ENCODE measurements at regions not wholly inside any gene's neighbourhood (a gene's known extent, or its start where the extent isn't known, plus 50 kb on each side); places are given as distances from the start of the nearest gene placed in this dataset.

DNA sequence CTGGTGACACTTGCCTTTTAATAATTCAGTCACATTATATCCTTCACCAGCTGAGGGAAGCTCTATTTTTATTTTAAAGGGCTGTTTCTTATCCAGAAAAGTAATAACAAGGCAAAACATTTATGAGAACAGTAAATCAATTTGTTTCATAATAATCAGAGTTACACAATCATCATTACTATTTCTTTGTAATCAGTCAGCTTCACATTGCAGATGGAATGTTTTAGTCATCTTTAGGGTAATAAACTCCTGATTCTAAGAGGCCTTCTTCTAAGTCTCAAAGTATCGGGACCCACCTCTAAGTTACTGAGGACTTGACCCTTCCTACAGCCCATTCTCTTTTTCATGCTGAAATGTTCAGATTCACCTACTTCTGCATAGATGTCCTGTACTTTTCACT lies 298.3 kb upstream of the TGFBR2 start:
- TF ChIP-seq, protein P1, sequence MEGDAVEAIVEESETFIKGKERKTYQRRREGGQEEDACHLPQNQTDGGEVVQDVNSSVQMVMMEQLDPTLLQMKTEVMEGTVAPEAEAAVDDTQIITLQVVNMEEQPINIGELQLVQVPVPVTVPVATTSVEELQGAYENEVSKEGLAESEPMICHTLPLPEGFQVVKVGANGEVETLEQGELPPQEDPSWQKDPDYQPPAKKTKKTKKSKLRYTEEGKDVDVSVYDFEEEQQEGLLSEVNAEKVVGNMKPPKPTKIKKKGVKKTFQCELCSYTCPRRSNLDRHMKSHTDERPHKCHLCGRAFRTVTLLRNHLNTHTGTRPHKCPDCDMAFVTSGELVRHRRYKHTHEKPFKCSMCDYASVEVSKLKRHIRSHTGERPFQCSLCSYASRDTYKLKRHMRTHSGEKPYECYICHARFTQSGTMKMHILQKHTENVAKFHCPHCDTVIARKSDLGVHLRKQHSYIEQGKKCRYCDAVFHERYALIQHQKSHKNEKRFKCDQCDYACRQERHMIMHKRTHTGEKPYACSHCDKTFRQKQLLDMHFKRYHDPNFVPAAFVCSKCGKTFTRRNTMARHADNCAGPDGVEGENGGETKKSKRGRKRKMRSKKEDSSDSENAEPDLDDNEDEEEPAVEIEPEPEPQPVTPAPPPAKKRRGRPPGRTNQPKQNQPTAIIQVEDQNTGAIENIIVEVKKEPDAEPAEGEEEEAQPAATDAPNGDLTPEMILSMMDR (IDR thresholded peaks at IDR 0.05) = no peak
- TF ChIP-seq, protein P2, sequence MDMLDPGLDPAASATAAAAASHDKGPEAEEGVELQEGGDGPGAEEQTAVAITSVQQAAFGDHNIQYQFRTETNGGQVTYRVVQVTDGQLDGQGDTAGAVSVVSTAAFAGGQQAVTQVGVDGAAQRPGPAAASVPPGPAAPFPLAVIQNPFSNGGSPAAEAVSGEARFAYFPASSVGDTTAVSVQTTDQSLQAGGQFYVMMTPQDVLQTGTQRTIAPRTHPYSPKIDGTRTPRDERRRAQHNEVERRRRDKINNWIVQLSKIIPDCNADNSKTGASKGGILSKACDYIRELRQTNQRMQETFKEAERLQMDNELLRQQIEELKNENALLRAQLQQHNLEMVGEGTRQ (CRISPR knock-in tag; IDR thresholded peaks at IDR 0.05) = no peak
- no peak for TF ChIP-seq ZNF396 (CRISPR knock-in tag; IDR thresholded peaks at IDR 0.05; ENCODE audit: borderline replicate concordance)
- TF ChIP-seq, protein P3, sequence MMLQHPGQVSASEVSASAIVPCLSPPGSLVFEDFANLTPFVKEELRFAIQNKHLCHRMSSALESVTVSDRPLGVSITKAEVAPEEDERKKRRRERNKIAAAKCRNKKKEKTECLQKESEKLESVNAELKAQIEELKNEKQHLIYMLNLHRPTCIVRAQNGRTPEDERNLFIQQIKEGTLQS (CRISPR knock-in tag; conservative IDR thresholded peaks at IDR 0.05) = no peak
- no peak for TF ChIP-seq ZNF263 (CRISPR knock-in tag; IDR thresholded peaks at IDR 0.05; ENCODE audit: low read depth)
- TF ChIP-seq, protein P4, sequence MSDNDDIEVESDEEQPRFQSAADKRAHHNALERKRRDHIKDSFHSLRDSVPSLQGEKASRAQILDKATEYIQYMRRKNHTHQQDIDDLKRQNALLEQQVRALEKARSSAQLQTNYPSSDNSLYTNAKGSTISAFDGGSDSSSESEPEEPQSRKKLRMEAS (CRISPR knock-in tag; IDR thresholded peaks at IDR 0.05) = no peak
- TF ChIP-seq NR3C1 (CRISPR knock-in tag; conservative IDR thresholded peaks at IDR 0.05; ENCODE audit: low read depth) = no peak
- TF ChIP-seq ATF1 (CRISPR knock-in tag; IDR thresholded peaks at IDR 0.05) = no peak
- no peak for TF ChIP-seq ETV6 (CRISPR knock-in tag; IDR thresholded peaks at IDR 0.05)
- no peak for TF ChIP-seq ELF4 (CRISPR knock-in tag; IDR thresholded peaks at IDR 0.05; ENCODE audit: low read depth)
- TF ChIP-seq RELA (CRISPR knock-in tag; IDR thresholded peaks at IDR 0.05; ENCODE audit: borderline replicate concordance) = no peak
- TF ChIP-seq, protein P5, sequence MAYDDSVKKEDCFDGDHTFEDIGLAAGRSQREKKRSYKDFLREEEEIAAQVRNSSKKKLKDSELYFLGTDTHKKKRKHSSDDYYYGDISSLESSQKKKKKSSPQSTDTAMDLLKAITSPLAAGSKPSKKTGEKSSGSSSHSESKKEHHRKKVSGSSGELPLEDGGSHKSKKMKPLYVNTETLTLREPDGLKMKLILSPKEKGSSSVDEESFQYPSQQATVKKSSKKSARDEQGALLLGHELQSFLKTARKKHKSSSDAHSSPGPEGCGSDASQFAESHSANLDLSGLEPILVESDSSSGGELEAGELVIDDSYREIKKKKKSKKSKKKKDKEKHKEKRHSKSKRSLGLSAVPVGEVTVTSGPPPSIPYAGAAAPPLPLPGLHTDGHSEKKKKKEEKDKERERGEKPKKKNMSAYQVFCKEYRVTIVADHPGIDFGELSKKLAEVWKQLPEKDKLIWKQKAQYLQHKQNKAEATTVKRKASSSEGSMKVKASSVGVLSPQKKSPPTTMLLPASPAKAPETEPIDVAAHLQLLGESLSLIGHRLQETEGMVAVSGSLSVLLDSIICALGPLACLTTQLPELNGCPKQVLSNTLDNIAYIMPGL (CRISPR knock-in tag; IDR thresholded peaks at IDR 0.05) = no peak
- TF ChIP-seq, protein P6, sequence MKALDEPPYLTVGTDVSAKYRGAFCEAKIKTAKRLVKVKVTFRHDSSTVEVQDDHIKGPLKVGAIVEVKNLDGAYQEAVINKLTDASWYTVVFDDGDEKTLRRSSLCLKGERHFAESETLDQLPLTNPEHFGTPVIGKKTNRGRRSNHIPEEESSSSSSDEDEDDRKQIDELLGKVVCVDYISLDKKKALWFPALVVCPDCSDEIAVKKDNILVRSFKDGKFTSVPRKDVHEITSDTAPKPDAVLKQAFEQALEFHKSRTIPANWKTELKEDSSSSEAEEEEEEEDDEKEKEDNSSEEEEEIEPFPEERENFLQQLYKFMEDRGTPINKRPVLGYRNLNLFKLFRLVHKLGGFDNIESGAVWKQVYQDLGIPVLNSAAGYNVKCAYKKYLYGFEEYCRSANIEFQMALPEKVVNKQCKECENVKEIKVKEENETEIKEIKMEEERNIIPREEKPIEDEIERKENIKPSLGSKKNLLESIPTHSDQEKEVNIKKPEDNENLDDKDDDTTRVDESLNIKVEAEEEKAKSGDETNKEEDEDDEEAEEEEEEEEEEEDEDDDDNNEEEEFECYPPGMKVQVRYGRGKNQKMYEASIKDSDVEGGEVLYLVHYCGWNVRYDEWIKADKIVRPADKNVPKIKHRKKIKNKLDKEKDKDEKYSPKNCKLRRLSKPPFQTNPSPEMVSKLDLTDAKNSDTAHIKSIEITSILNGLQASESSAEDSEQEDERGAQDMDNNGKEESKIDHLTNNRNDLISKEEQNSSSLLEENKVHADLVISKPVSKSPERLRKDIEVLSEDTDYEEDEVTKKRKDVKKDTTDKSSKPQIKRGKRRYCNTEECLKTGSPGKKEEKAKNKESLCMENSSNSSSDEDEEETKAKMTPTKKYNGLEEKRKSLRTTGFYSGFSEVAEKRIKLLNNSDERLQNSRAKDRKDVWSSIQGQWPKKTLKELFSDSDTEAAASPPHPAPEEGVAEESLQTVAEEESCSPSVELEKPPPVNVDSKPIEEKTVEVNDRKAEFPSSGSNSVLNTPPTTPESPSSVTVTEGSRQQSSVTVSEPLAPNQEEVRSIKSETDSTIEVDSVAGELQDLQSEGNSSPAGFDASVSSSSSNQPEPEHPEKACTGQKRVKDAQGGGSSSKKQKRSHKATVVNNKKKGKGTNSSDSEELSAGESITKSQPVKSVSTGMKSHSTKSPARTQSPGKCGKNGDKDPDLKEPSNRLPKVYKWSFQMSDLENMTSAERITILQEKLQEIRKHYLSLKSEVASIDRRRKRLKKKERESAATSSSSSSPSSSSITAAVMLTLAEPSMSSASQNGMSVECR (CRISPR knock-in tag; IDR thresholded peaks at IDR 0.05; ENCODE audit: borderline replicate concordance) = no peak
